H9 (cell line): ENCODE measurements at regions not wholly inside any gene's neighbourhood (a gene's known extent, or its start where the extent isn't known, plus 50 kb on each side); places are given as distances from the start of the nearest gene placed in this dataset.

ENCODE experiments used
- DNase-seq: peaks from one replicate; pipeline ENCODE4 v3.0.0-alpha.2; 2017
- H2AFZ ChIP-seq: one replicate; pipeline ENCODE4 v1.6.1; 2013; ENCODE audit warnings: mild to moderate bottlenecking, low read length, control low read depth, moderate library complexity
- H2AK5ac ChIP-seq: 2 replicates; pipeline ENCODE4 v1.6.1; 2013; ENCODE audit warnings: low read length, control low read depth, mixed read lengths; ENCODE audit not compliant: insufficient read length
- H2BK120ac ChIP-seq: one replicate; pipeline ENCODE4 v1.6.1; 2013; ENCODE audit warnings: low read depth, mild to moderate bottlenecking, low read length, control low read depth, inconsistent platforms; ENCODE audit not compliant: poor library complexity, severe bottlenecking
- H2BK12ac ChIP-seq: 2 replicates; pipeline ENCODE4 v1.6.1; 2013; ENCODE audit warnings: low read length, control low read depth, mixed read lengths, low read depth; ENCODE audit not compliant: insufficient read length
- H2BK15ac ChIP-seq: 2 replicates; pipeline ENCODE4 v1.6.1; 2013; ENCODE audit warnings: low read depth, low read length, control low read depth
- H2BK20ac ChIP-seq: one replicate; pipeline ENCODE4 v1.6.1; 2013; ENCODE audit warnings: low read depth, mild to moderate bottlenecking, low read length, control low read depth, inconsistent platforms; ENCODE audit not compliant: poor library complexity, severe bottlenecking
- H2BK5ac ChIP-seq: 2 replicates; pipeline ENCODE4 v1.6.1; 2013; ENCODE audit warnings: low read length, control low read depth, mixed read lengths; ENCODE audit not compliant: insufficient read length
- H3K14ac ChIP-seq: 2 replicates; pipeline ENCODE4 v1.6.1; 2013; ENCODE audit warnings: low read length, control low read depth; ENCODE audit not compliant: insufficient read depth
- H3K18ac ChIP-seq: 2 replicates; pipeline ENCODE4 v1.6.1; 2013; ENCODE audit warnings: low read depth, mild to moderate bottlenecking, mixed read lengths, low read length, control low read depth; ENCODE audit not compliant: insufficient read length
- H3K23ac ChIP-seq: 2 replicates; pipeline ENCODE4 v1.6.1; 2013; ENCODE audit warnings: low read length, control low read depth, mixed read lengths, low read depth; ENCODE audit not compliant: insufficient read length
- H3K23me2 ChIP-seq: 2 replicates; pipeline ENCODE4 v1.6.1; 2013; ENCODE audit warnings: low read depth, mild to moderate bottlenecking, mixed read lengths, low read length, control low read depth; ENCODE audit not compliant: insufficient read length, poor library complexity, severe bottlenecking
- H3K27ac ChIP-seq: 2 replicates; pipeline ENCODE4 v1.5.1; 2013; ENCODE audit warnings: low read length, control low read depth, mixed read lengths, low read depth; ENCODE audit not compliant: insufficient read length
- H3K27me3 ChIP-seq: 2 replicates; pipeline ENCODE4 v1.6.1; 2013; ENCODE audit warnings: low read length, control low read depth, inconsistent platforms; ENCODE audit not compliant: insufficient read depth
- H3K4ac ChIP-seq: 2 replicates; pipeline ENCODE4 v1.6.1; 2013; ENCODE audit warnings: low read depth, mild to moderate bottlenecking, control low read depth, inconsistent platforms, low read length, moderate library complexity
- H3K4me1 ChIP-seq: 2 replicates; pipeline ENCODE4 v1.6.1; 2013; ENCODE audit warnings: low read length, control low read depth, inconsistent platforms; ENCODE audit not compliant: insufficient read depth
- H3K4me2 ChIP-seq: 2 replicates; pipeline ENCODE4 v1.6.1; 2013; ENCODE audit warnings: low read length, control low read depth, mixed read lengths; ENCODE audit not compliant: insufficient read length, insufficient read depth
- H3K56ac ChIP-seq: 2 replicates; pipeline ENCODE4 v1.6.1; 2013; ENCODE audit warnings: low read depth, mild to moderate bottlenecking, mixed read lengths, low read length, control low read depth; ENCODE audit not compliant: insufficient read length
- H3K79me1 ChIP-seq: 2 replicates; pipeline ENCODE4 v1.6.1; 2013; ENCODE audit warnings: low read depth, mild to moderate bottlenecking, moderate library complexity, low read length, control low read depth, inconsistent platforms; ENCODE audit not compliant: insufficient read depth, poor library complexity, severe bottlenecking
- H3K79me2 ChIP-seq: 2 replicates; pipeline ENCODE4 v1.6.1; 2013; ENCODE audit warnings: low read length, control low read depth, inconsistent platforms; ENCODE audit not compliant: insufficient read depth
- H3K9ac ChIP-seq: 2 replicates; pipeline ENCODE4 v1.6.1; 2013; ENCODE audit warnings: low read length, control low read depth, mixed read lengths; ENCODE audit not compliant: insufficient read length; ENCODE audit errors: extremely low read depth
- H3K9me3 ChIP-seq: one replicate; pipeline ENCODE4 v1.6.1; 2013; ENCODE audit warnings: low read depth, low read length, inconsistent platforms; ENCODE audit not compliant: control insufficient read depth
- H3T11ph ChIP-seq: one replicate; pipeline ENCODE4 v1.6.1; 2013; ENCODE audit warnings: mild to moderate bottlenecking, low read length, control low read depth, inconsistent platforms
- H4K20me1 ChIP-seq: one replicate; pipeline ENCODE4 v1.6.1; 2013; ENCODE audit not compliant: control insufficient read depth, insufficient read length, insufficient read depth
- H4K5ac ChIP-seq: 2 replicates; pipeline ENCODE4 v1.6.1; 2013; ENCODE audit warnings: low read depth, mild to moderate bottlenecking, mixed read lengths, low read length, control low read depth; ENCODE audit not compliant: insufficient read length
- H4K8ac ChIP-seq: replicated peaks from 2 replicates; pipeline ENCODE4 v1.6.1; 2013; ENCODE audit warnings: low read length, control low read depth, mixed read lengths, low read depth; ENCODE audit not compliant: insufficient read length
- H4K91ac ChIP-seq: 2 replicates; pipeline ENCODE4 v1.6.1; 2013; ENCODE audit warnings: low read depth, mild to moderate bottlenecking, moderate library complexity, mixed read lengths, low read length, control low read depth; ENCODE audit not compliant: insufficient read length
- H3K27ac Mint-ChIP-seq, 3 experiments: 2 replicates in 2 of 3; 3 replicates in 1 of 3; pipeline ENCODE4 v1.8.0; 2020 to 2021; ENCODE audit warnings: mixed read lengths in 3 of 3, mild to moderate bottlenecking in 1 of 3, moderate library complexity in 1 of 3
- H3K27me3 Mint-ChIP-seq: 2 replicates; pipeline ENCODE4 v1.8.0; 2021; ENCODE audit warnings: low read depth, mild to moderate bottlenecking, moderate library complexity, mixed read lengths
- H3K36me3 Mint-ChIP-seq, 3 experiments: 2 replicates in 2 of 3; 3 replicates in 1 of 3; pipeline ENCODE4 v1.8.0; 2020 to 2021; ENCODE audit warnings: low read depth in 3 of 3, mixed read lengths in 3 of 3; ENCODE audit not compliant: insufficient read depth in 1 of 3
- H3K4me1 Mint-ChIP-seq, 2 experiments: 2 replicates each; pipeline ENCODE4 v1.8.0; 2020; ENCODE audit warnings: mixed read lengths in 2 of 2
- H3K4me3 Mint-ChIP-seq, 2 experiments: 2 replicates in 1 of 2; 3 replicates in 1 of 2; pipeline ENCODE4 v1.8.0; 2020 to 2021; ENCODE audit warnings: mild to moderate bottlenecking in 2 of 2, mixed read lengths in 2 of 2, moderate library complexity in 1 of 2
- H3K9me3 Mint-ChIP-seq, 2 experiments: 2 replicates in 1 of 2; 3 replicates in 1 of 2; pipeline ENCODE4 v1.8.0; 2020; ENCODE audit warnings: mild to moderate bottlenecking in 2 of 2, mixed read lengths in 2 of 2, moderate library complexity in 1 of 2
- WGBS: extraction: QIAGEN DNeasy Blood & Tissue Kit; methylation state at CpG from one replicate; pipeline ENCODE4 v1.1.7; 2013; ENCODE audit warnings: missing lambda C conversion rate, low lambda C conversion rate, mixed read lengths; ENCODE audit not compliant: insufficient read length; ENCODE audit errors: extremely low coverage; 5-methylcytosine and 5-hydroxymethylcytosine counted together
- TF ChIP-seq, protein P1 (sequence below): fragments of 200-600 bp; sonication (generic); conservative IDR thresholded peaks from 3 replicates; pipeline ENCODE4 v1.8.0; 2021; ENCODE audit warnings: antibody characterized with exemption, mild to moderate bottlenecking

GRCh38 chr9:2493529-2493928 is 128.1 kb upstream of the VLDLR start:
- Histone ChIP-seq H2BK15ac (no peak overlapping the region), H3K79me2 (no peaks in the 10 kb centered on the region), H4K8ac (no peak overlapping the region), H3K4me1 (peaks cover 4% of the 10 kb centered on the region), H3K4me2 (no peak overlapping the region), H3K14ac (no peak overlapping the region), H2BK120ac (no peak overlapping the region), H3K23ac (no peak overlapping the region), H4K91ac (no peak overlapping the region), H4K5ac (no peak overlapping the region), H2AFZ (no peak overlapping the region), H4K20me1 (no peaks in the 10 kb centered on the region), H3K4ac (no peak overlapping the region), H2BK5ac (no peak overlapping the region), H3K23me2 (no peaks in the 10 kb centered on the region), H2BK20ac (no peak overlapping the region), H2AK5ac (no peak overlapping the region), H3K79me1 (no peaks in the 10 kb centered on the region), H3K9ac (no peak overlapping the region), H3K56ac (no peak overlapping the region), H3K27me3 (no peaks in the 10 kb centered on the region), H3K18ac (no peak overlapping the region), H2BK12ac (no peak overlapping the region), H3T11ph (no peak overlapping the region), H3K27ac (no peak overlapping the region), H3K9me3 (no peaks in the 10 kb centered on the region)
- no CpG with 5 or more reads among the region's 3 CpGs for WGBS
- no peak for DNase-seq
- TF ChIP-seq, protein P1, sequence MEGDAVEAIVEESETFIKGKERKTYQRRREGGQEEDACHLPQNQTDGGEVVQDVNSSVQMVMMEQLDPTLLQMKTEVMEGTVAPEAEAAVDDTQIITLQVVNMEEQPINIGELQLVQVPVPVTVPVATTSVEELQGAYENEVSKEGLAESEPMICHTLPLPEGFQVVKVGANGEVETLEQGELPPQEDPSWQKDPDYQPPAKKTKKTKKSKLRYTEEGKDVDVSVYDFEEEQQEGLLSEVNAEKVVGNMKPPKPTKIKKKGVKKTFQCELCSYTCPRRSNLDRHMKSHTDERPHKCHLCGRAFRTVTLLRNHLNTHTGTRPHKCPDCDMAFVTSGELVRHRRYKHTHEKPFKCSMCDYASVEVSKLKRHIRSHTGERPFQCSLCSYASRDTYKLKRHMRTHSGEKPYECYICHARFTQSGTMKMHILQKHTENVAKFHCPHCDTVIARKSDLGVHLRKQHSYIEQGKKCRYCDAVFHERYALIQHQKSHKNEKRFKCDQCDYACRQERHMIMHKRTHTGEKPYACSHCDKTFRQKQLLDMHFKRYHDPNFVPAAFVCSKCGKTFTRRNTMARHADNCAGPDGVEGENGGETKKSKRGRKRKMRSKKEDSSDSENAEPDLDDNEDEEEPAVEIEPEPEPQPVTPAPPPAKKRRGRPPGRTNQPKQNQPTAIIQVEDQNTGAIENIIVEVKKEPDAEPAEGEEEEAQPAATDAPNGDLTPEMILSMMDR: no peak
- Mint-ChIP-seq H3K36me3 (peaks cover 3 to 8% (median 3%) of the 10 kb centered on the region in 3 experiments; a peak in 4 of 7 replicates), H3K27me3 (peaks cover 3% of the 10 kb centered on the region), H3K4me1 (peaks cover 15 to 16% of the 10 kb centered on the region in 2 experiments), H3K9me3 (no peaks in the 10 kb centered on the region), H3K27ac (no peak overlapping the region; a peak in 1 of 7 replicates), H3K4me3 (no peak overlapping the region)
